ENCODE measurements at regions not wholly inside any gene's neighbourhood (a gene's known extent, or its start where the extent isn't known, plus 50 kb on each side); places are given as distances from the start of the nearest gene placed in this dataset.

DNA sequence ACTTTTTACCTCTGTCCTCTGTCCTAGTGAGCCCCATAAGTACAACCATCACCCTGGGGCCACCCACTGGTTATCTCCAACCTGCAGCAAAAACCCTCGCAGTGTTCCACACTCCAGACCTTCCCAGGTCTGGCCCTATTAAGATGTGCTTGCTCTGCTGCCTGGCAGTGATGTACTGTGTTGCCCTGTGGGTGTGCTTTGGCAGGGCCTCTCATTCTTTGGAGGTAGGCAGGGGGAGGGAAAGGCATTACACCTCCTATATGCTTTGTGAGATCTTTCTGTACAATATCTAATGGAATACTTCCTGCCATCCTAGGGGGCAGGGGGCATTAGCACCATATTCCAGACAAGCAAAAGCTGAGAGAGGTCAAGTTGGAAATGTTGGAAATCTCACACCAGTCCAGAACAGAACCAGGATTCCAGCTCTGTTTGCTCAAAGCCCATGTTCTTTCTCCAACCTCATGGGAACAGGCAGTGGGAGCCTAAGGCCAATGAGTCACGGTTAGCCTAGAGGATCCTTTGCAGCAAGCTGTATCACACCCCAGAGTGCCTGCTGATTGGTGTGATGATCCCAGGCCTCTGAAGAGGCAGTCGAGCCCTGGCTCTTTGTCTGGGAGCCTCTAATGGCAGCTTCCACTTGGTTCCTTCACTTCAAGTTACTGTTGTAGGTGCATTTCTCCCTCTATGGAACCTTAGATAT lies 59.7 kb upstream of the UBL3 start:
- Histone ChIP-seq H2AFZ (ENCODE audit: low read depth, low read length) (no peak overlapping the region), H3K27me3 (ENCODE audit: control insufficient read depth in 2 of 2, insufficient read depth in 2 of 2, low read length in 2 of 2) (no peaks in the 10 kb centered on the region; a peak in 2 of 5 replicates), H3K4me2 (ENCODE audit: insufficient read depth, low read length) (no peak overlapping the region), H4K20me1 (replicated peaks; ENCODE audit: control insufficient read depth, insufficient read depth, low read length) (no peaks in the 10 kb centered on the region), H3K4me1 (replicated peaks in 1 of 2; ENCODE audit: control insufficient read depth in 2 of 2, insufficient read depth in 2 of 2, low read length in 2 of 2) (no peaks in the 10 kb centered on the region), H3K9me1 (ENCODE audit: control insufficient read depth, insufficient read depth, low read length) (no peaks in the 10 kb centered on the region), H3K27ac (ENCODE audit: extremely low read depth, low read depth, low read length) (no peak overlapping the region), H3K9me3 (replicated peaks; ENCODE audit: control insufficient read depth, insufficient read depth, low read depth, low read length) (no peaks in the 10 kb centered on the region), H3K9ac (ENCODE audit: insufficient read depth in 1 of 2, low read depth in 2 of 2, low read length in 2 of 2) (no peak overlapping the region), H3K79me2 (ENCODE audit: control insufficient read depth, insufficient read depth, low read length) (no peaks in the 10 kb centered on the region), H3K36me3 (ENCODE audit: control insufficient read depth, insufficient read depth, low read length) (no peaks in the 10 kb centered on the region), H3K4me3 (no peak overlapping the region)
- DNase-seq (ENCODE audit: extremely low read depth in 1 of 4, low spot score in 3 of 4) (no peak), ATAC-seq (no peak), FAIRE-seq (no peak)
- BruUV-seq (replicated peaks): no TSS peak
- CTCF ChIA-PET (ENCODE audit: low intra/inter-chr PET ratio): no interaction called here
- 0% methylated on average over 2 of the region's 3 CpGs for WGBS (ENCODE audit: insufficient coverage, low coverage, missing lambda C conversion rate)
- POLR2A ChIA-PET: interaction anchor here (0.6 kb wide), 1 partner anchor 41 kb away, joined by 5 read pairs; no protein-coding TSS in a partner anchor
- in situ Hi-C loops (cut with MboI) (no loop called here), intact Hi-C loops (cut with micrococcal nuclease) (no loop called here)
- TF ChIP-seq FOXA1 (IDR thresholded peaks at IDR 0.05; ENCODE audit: borderline replicate concordance): no peak
- TF ChIP-seq PREB (CRISPR knock-in tag; IDR thresholded peaks at IDR 0.05): no peak
- TF ChIP-seq THRAP3 (IDR thresholded peaks at IDR 0.05; ENCODE audit: borderline replicate concordance): no peak
- no peak for TF ChIP-seq SREBF2 (CRISPR knock-in tag; IDR thresholded peaks at IDR 0.05)
- TF ChIP-seq PTRF (tag; IDR thresholded peaks at IDR 0.05): no peak
- no peak for TF ChIP-seq ZNF318 (IDR thresholded peaks at IDR 0.05; ENCODE audit: borderline replicate concordance in 1 of 2, low read depth in 1 of 2)
- TF ChIP-seq ZKSCAN1 (IDR thresholded peaks at IDR 0.05; ENCODE audit: low read depth, low read length): no peak
- no peak for TF ChIP-seq SP1 (CRISPR knock-in tag; IDR thresholded peaks at IDR 0.05)
- TF ChIP-seq SETDB1 (IDR thresholded peaks at IDR 0.05; ENCODE audit: low read length): no peak
- TF ChIP-seq STAT5A (IDR thresholded peaks at IDR 0.05; ENCODE audit: borderline replicate concordance, low read length): no peak
- TF ChIP-seq ZNF316 (IDR thresholded peaks at IDR 0.05): no peak
- TF ChIP-seq SAFB (IDR thresholded peaks at IDR 0.05; ENCODE audit: borderline replicate concordance, low read depth, low read length): no peak
- TF ChIP-seq XRCC3 (IDR thresholded peaks at IDR 0.05): no peak
- TF ChIP-seq RCOR1 (IDR thresholded peaks at IDR 0.05; ENCODE audit: borderline replicate concordance in 1 of 2, low read depth in 2 of 2, low read length in 2 of 2): no peak
